Spleen (tissue), 7 donors: ENCODE measurements at regions not wholly inside any gene's neighbourhood (a gene's known extent, or its start where the extent isn't known, plus 50 kb on each side); places are given as distances from the start of the nearest gene placed in this dataset.

Experiments used
- CTCF ChIP-seq, 11 experiments: fragments of 200-600 bp in 7 of 11; fragments of 450-650 bp in 4 of 11; sonication (generic) in 4 of 11; IDR thresholded peaks in 8 of 11; conservative IDR thresholded peaks in 3 of 11; 1 replicate in 7 of 11; 2 replicates in 4 of 11; pipeline versions ENCODE4 v1.4.0 to v1.8.0; 2016 to 2021; ENCODE audit warnings: antibody characterized with exemption in 11 of 11, inconsistent platforms in 4 of 11, mild to moderate bottlenecking in 1 of 11
- POLR2A ChIP-seq, 3 donors: fragments of 450-650 bp; IDR thresholded peaks; one replicate each; pipeline ENCODE4 v1.5.1; 2017; ENCODE audit warnings: antibody characterized with exemption in 3 of 3, mild to moderate bottlenecking in 1 of 3
- donor health status: DM: no; HTN: no; CAD: no; lungs with moderate emphysema.
- donor health status: DM: no; HTN: no; CAD: no.
- donor health status: DM: no; HTN: no; CAD: no.

GRCh38 chr10:33876584-33877400, 542.3 kb upstream of the NRP1 start:
- TF ChIP-seq CTCF (IDR thresholded peaks at IDR 0.05 in 8 of 11, conservative IDR thresholded peaks at IDR 0.05 in 3 of 11) (no peak), POLR2A (IDR thresholded peaks at IDR 0.05) (no peak)
